ENCODE measurements at regions not wholly inside any gene's neighbourhood (a gene's known extent, or its start where the extent isn't known, plus 50 kb on each side); places are given as distances from the start of the nearest gene placed in this dataset.
"Not testable (repeated sequence)": the region's sequence is repeated elsewhere in the genome, so short reads cannot be mapped to it uniquely, and the experiment has no call there.

- DNase-seq, result no peak
Measured at GRCh38 chr3:177689869-177690268, 492.6 kb upstream of the TBL1XR1 start.

- DNase-seq, result no peak
Measured at GRCh38 chr3:177690306-177690705, 493.0 kb upstream of the TBL1XR1 start.

- DNase-seq, result no peak
Measured at GRCh38 chr3:177692304-177692975, 495.2 kb upstream of the TBL1XR1 start.

GRCh38 chr3:177693616-177694264, 496.5 kb upstream of the TBL1XR1 start:
- no peak for DNase-seq

- no peak for DNase-seq
Measured at GRCh38 chr3:177694316-177694715, 497.0 kb upstream of the TBL1XR1 start.

- DNase-seq, result no peak
Measured at GRCh38 chr3:177694951-177695350, 497.7 kb upstream of the TBL1XR1 start.

GRCh38 chr3:177700117-177700516, 502.8 kb upstream of the TBL1XR1 start:
- no peak for DNase-seq

- no peak for DNase-seq
Measured at GRCh38 chr3:177703788-177704187, 506.5 kb upstream of the TBL1XR1 start.

GRCh38 chr3:177705976-177706823, 508.9 kb upstream of the TBL1XR1 start:
- DNase-seq, result no peak

GRCh38 chr3:177709470-177709869, 512.2 kb upstream of the TBL1XR1 start:
- DNase-seq, result not testable (repeated sequence)

- DNase-seq, result no peak
Measured at GRCh38 chr3:177710506-177710905, 513.2 kb upstream of the TBL1XR1 start.

GRCh38 chr3:177711637-177712036, 514.4 kb upstream of the TBL1XR1 start:
- DNase-seq, result no peak

- no peak for DNase-seq
Measured at GRCh38 chr3:177713928-177714900, 516.9 kb upstream of the TBL1XR1 start.

GRCh38 chr3:177714945-177715344, 517.7 kb upstream of the TBL1XR1 start:
- no peak for DNase-seq

- no peak for DNase-seq
Measured at GRCh38 chr3:177715980-177716379, 518.7 kb upstream of the TBL1XR1 start.

- not testable (repeated sequence) for DNase-seq
Measured at GRCh38 chr3:177720927-177721326, 523.6 kb upstream of the TBL1XR1 start.

GRCh38 chr3:177721864-177722785, 524.8 kb upstream of the TBL1XR1 start:
- DNase-seq, result no peak

- no peak for DNase-seq
Measured at GRCh38 chr3:177724020-177724638, 526.8 kb upstream of the TBL1XR1 start.

- DNase-seq, result no peak
Measured at GRCh38 chr3:177725165-177725564, 527.9 kb upstream of the TBL1XR1 start.

GRCh38 chr3:177726807-177727206, 529.5 kb upstream of the TBL1XR1 start:
- no peak for DNase-seq
